T-helper 2 cell treated with Interferon-gamma antibody and Interleukin-4, amounts not matched to agents 100 ng/mL and 5 ng/mL, for 36 hours (primary cell): ENCODE measurements at regions not wholly inside any gene's neighbourhood (a gene's known extent, or its start where the extent isn't known, plus 50 kb on each side); places are given as distances from the start of the nearest gene placed in this dataset.
"Not testable (repeated sequence)": the region's sequence is repeated elsewhere in the genome, so short reads cannot be mapped to it uniquely, and the experiment has no call there.

Experiments
- intact Hi-C: fragments of 100-400 bp; cut with micrococcal nuclease; formaldehyde crosslinking; loops from one replicate; pipeline ENCODE4 v1.15.1; 2023

DNA sequence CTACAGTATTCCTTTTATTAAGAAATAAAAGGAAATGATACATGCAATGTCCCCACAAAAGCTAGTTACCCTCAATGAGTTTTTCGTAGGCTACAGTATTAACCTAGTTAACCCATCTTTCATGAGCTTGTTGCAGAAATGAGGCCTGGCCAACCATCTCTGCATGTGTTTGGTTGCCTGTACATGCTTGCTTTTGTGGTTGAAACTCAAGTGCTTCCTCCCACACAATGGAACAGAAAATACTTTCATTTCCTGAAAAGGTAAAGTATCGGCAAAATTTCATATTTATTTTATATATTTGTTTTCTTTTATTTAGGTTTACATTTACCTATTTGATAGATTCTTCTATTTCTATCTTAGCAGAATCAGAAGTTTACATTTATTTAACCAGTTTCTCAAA is 214.6 kb upstream of the FAM241A start:
- intact Hi-C loops, result no loop called here

DNA sequence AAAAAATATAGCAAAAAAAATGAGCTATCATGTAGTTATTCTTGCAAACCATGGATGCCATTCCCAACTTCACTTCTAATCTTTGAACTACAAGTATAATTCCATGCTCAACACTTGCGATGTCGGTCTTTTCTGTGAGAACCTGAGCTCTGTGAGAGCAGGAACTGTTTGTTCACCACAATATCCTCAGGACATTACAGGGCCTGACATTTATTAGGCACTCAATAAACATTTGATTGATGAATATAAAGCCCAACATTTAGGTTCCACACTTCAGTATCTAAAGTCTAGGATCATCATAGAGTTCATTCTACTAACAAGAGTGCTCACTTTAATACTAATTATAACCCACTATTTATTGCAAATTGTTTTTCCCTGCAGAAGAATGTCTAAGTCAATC is 211.6 kb upstream of the FAM241A start:
- intact Hi-C loops, result loop anchor here (1.0 kb wide), 1 partner anchor 291 kb away; no protein-coding TSS in a partner anchor

DNA sequence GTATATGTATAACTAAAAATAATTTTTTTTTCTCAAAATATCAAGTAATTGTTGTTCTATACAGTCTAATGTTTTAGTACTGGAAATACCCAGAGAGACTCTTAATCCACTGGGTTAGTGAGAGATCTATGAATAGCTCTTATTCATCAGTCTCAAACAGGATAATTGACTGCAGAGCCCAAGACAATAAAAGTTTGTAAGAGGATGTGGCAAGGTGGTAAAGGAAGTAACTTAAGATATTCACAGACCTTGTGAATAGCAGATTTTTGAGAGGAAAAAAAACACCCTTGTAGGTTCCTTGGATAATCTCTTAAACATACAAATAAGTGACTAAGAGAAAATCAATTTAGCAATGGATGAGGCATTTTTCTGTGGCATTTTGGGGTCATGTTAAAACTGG is 210.9 kb upstream of the FAM241A start:
- intact Hi-C loops, result loop anchor here (1.0 kb wide), 1 partner anchor 292 kb away; no protein-coding TSS in a partner anchor

DNA sequence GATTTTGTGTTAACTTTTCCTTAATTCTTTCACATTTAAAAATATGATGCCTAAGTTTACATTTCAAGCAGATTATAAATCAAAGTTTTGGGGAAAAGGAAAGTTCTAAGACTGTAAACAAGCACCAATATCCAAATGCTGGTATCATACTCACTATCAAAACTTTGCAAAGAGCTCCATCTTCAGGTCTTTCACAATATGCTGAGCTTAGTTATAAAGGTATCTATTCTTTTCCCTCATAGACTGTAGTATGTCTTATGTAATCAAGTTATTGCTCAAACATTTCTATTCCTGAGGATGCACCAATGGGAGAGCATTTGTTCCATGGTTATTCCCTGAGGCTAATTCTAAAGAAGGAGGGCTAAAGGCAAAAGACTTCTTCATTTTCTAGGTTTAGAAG is 207.9 kb upstream of the FAM241A start:
- intact Hi-C loops, result no loop called here

DNA sequence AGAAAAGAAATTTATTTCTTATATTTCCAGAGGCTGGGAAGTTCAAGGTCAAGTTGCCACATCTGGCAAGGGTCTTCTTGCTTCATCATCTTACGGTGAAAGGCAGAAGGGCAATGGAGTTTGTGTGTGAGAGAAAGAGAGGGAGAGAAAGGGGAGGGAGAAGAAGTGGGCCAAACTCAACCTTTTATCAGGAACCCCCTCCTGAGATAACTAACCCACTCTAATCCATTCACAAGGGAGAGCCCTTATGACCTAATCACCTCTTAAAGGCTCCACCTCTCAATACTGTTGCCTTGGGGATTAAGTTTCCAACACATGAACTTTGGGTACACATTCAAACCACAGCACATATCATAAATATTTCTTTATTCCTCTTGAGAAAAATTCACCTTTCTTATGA is 203.3 kb upstream of the FAM241A start:
- intact Hi-C loops, result no loop called here

DNA sequence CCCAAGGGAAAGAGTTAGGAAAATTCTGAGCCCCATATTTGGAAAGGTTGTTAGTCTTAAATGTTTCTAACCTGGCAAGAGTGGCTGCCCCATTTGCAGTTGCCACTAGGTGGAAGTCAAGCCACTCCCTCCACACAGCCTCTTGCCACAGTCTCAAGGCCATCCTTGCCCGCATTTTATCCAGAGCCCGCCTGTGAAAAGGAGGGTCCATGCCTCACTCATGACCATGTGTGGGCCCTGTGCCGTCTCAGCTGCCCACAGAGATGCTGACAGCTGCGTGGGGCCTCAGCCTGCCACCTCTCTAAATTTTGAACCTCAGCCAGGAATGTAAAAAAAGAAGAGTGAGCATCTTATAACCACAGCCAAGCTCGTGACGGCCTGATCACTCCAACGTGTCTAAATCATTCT is 201.5 kb upstream of the FAM241A start:
- intact Hi-C loops, result no loop called here

DNA sequence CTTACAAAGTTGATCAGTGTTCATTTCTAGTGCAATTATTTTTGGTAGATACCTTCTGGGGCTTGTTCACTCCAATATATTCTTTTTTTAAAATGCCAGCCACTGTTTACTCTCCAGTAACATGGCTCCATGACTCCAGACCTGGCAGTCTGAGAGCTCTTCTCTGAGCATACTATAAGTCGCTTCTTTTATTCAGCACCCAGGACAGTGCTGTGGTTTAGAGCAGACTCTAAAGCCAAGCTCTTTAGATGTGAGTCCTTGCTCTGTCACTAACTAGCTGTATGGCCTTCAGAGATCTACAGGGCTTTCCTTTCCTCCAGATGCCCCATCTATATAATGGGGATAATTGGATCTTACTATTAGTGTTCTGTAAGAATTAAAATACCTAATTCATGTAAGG is 200.2 kb upstream of the FAM241A start:
- intact Hi-C loops, result no loop called here

DNA sequence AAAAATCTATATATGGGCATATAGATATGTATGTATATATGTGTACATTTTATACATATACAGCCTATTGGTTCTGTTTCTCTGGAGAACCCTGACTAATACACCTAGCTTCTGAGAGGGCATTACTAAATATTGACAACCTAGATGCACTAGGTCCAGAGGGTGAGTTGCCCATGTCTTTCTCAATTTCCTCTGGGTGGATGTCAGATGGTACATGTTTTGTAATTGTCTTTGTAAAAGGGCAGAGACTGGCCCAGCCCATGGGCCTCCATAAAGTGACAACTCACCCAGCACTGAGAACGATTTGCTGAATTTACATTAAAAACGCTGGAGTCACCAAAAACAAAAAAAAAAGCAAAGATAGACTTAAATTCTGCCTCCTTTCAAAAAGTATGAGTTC is 198.5 kb upstream of the FAM241A start:
- intact Hi-C loops, result no loop called here

DNA sequence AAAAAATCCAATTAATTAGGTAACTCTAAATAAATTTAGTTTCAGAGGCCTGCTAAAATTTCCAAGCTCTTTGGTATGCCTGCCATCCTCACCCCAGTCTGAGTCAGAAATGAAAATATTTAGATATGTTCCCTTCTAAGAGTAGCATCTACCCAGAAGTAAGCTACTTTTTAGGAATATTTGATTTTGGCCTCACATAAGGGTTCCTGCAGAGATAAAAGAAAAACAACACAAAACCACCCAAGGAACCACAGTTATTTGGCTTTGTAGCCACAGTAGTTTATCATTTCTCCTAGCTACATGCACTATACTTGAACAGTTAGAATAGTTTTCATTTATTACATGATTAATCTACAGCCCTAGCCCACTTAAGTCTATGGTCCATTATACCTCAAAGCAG is 192.6 kb upstream of the FAM241A start:
- intact Hi-C loops, result no loop called here

DNA sequence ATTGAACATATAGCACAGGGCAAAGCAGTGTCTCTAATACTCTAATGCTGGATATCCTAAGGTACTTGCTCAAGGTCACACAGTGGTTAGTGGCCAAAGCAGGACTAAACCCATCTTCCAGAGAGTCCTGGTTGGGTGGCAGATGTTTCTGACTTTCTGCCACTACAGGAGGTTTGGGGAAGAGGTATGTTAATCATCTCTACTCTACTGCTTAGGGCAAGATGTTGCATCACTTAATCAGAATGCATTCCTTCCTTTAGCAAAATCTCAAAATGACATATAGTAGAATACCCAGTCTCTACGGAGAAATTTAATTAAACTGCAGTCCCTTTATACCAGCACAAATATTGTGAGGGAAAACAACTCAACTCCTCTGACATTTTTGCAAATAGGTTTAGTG is 190.7 kb upstream of the FAM241A start:
- intact Hi-C loops, result no loop called here

DNA sequence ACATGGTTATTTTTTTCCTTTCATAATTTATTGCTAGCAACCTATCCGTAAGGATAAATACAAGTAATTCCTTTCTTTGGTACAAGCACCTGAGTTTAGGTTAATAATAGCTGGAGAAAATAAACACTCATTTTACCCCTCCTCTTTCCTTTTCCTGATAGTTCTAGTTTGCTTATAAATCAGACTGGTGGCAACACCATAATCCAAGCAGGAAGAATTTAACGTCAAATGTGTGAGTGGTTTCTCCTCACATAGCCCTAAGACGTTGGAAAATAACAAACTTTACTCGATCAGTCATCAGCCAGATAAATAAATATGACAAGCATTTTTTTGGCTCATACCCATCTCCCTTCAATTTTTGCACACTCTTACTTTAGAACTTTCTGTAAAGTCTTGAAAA is 190.3 kb upstream of the FAM241A start:
- intact Hi-C loops, result no loop called here

DNA sequence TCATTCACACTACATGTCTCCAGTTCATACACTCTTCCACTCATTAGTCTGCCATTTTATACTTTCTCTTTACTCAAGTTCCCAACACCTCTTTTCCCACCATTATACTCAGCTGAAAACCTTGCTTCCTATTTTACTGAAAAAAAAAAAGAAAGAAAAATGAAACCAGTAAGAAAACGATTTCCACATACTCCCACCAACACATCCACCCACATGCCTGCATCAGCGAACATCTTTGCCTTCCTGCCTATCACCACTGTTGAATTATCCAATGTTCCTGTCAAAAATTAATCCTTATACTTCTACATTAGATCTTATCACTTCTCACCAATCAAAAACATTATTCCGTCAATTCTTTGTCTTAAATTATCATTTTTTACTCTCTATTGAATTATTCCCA is 188.1 kb upstream of the FAM241A start:
- intact Hi-C loops, result no loop called here

DNA sequence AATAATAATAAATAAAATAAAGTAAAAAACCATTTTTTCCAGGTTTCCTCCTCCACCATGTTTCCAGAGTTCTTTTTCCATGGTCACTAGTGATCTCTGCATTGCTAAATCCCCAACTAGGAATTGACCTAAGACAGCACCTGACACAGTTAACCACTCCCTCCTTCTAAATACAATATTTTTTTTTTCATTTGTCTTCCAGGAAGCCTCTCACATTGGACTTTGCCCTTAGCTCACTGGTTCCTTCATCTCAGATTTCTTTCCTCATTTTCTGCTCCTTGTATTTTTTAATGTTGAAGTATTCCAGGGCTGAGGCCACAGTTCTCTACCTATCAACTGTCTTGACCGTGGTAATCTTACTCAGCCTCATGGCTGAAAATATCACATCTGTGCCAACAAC is 187.3 kb upstream of the FAM241A start:
- intact Hi-C loops, result no loop called here

DNA sequence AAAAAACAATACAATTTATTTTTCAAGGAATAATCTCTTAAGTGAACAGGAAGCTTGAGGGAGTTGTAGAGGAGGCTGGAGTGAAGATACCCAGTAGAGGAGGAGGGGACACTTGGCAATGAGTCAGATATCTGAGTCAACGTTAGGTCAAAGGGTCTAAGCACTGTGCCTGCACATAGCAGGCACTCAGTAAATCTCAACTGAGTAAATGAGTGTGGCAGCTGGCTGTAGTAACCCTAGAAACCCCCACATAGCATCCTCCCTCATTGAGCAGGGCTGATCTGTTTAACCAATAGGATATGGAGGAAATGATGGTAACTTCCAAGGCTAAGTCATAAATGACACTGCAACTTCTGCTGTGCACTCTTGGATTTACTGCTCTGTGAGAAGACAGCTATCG is 186.0 kb upstream of the FAM241A start:
- intact Hi-C loops, result no loop called here

DNA sequence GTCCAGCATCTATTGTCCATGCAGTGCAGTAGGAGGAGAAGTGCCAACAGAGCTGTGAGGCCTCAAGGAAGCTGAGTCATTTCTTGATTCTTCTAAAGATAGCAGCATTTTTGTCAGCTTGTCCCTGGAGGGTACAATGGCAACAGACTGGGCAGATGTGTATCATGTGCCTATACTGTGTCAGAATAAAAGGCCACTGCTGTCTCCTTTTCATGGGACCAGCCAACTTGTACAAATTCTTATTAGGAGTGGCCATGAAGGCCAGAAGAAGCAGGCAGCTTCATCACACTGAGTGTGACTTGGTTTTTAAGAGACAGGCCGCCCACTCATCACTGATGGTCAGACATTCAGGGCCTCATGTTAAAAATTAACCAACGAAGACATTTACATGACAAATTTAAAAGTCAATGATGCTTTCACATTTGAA is 185.0 kb upstream of the FAM241A start:
- intact Hi-C loops, result no loop called here

DNA sequence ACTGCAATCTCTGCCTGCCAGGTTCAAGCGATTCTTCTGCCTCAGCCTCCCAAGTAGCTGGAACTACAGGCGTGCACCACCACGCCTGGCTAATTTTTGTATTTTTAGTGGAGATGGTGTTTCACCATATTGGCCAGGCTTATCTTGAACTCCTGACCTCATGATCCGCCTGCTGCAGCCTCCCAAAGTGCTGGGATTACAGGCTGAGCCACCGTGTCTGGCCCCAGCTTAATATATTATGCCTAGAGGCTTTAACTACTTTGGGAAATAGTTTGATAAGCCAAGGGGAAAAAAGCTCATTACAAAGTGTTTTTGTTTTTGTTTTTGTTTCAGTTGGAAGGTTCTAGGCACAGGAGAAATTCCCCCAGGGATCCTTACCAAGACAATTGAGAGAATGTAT is 184.2 kb upstream of the FAM241A start:
- intact Hi-C loops, result not testable (repeated sequence)

DNA sequence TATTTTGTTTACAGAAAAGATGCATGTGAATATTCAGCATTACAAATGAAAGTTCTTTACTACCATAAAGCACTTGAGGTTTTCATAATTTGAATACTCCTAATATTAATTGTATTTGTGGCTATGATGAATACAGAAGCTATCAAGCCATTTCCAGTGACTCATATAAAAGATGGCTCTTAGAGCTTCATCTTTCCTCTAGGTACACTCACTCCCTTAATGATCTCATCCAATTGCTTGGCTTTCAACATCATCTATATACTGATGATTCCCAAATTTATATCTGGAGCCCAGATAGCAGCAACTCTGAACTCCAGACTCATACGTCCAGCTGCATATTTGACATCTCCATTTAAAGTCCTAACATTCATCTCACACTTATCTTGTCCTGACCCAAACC is 183.4 kb upstream of the FAM241A start:
- intact Hi-C loops, result no loop called here

DNA sequence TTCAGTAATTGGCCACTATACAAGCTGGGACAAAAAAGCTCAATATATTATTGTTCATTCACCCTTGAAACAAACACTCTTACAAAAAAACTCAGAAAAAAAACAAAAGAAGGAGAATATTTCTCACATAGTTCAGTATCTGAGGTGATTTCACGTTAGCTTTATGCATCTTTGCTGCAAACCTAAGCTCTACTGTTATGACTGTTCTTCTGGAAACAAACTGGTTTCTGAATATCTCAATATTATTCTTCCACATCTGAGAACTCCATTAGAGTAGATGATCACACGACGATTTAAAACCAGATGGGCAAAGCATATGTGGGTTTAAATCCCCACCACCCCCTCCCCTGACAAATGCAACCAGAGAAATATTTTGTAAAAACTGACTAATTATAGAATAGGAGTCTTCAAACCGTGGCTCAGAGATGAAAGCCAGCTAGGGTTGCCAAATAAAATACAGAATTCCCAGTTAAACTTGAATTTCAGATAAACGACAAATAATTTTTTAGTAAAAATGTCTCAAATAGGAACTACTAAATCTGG is 182.0 kb upstream of the FAM241A start:
- intact Hi-C loops, result no loop called here

DNA sequence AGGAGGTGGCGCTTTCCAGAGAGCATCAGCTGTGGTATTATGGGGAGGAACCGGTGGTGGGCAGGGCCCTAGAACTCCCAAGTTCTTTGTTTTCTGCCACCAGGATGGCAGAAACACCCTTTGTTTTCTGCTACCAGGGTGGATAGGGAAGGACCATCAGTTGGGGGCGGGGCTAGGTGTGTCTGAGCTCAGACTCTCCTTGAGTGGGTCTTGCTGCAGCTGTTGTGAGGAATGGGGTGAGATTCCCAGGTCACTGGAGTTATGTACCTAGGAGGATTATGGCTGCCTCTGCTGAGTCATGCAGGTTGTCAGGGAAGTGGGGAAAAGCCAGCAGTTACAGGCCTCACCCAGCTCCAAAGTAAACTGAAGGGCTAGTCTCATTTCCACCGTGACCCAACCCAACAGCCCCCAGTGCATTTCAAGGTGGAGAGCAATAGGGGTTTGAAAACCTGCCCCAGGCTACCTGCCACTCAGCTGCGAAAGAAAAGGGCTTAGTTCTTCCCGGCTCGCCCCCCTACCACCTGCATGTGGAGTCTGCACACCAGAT is 167.8 kb upstream of the FAM241A start:
- intact Hi-C loops, result no loop called here

DNA sequence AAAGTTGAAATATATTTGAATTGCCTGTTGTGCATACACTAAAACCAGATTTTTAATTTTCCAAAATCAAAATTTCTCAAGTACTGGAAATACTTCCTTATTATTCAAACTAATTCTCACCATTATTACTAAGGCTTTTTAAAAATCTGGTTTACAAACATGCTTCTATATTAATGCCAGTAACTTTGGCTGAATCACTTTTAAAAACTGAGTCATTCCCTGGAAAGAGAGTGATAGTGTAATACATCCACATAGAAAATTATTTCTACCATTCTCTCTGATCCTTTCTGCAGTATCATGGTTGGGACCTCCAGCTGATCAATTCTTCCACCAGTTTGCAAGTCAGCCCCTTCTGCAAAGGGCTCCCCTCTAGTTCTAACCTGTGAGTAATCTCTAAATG is 165.3 kb upstream of the FAM241A start:
- intact Hi-C loops, result no loop called here

DNA sequence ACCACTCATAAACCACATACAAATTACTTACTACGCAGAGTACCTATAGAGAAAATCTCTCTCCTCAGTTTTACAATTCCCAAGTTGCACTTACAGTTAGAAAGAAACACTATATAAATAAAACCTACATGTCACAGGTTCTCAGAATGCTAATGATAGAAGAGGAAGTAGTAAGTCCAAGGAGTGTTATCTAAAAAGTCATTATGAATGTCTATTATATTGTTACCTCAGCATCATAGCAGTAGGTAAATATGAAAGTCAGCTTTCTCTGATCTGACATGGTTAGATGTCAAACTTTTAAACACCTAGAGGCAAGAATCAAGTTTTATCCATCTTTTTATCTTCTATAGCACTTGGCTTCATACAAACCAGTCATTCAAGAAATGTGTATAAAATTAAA is 163.2 kb upstream of the FAM241A start:
- intact Hi-C loops, result no loop called here

DNA sequence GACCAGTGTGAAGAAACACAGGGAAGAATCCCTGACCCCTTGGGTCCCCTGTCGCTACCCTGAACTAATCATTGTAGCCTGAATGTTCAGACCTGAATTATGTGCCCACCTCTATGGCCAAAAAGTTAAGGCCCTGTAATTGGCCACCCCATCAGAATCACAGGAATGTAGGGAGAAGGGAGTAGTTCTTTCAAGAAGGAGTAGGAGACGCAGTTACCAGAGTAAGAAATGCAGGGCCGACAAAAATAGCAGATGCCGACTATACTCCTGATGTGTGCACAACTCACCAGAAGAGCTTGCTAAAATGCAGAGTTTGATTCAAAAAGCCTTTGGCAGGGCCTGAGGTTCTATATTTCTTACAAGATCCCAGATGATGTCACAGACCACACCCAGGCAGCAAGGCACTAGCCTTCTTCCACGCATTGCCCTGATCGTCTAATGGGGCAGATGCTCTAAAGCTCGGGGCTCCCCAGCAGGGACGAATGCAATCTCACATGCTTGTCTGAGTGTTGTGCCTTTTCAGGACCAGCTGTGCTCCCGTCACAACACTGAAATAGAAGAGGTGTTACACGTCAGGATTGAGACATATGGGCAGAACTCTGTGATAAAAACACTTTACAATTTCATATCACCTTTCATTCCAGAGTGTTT is 161.0 kb upstream of the FAM241A start:
- intact Hi-C loops, result no loop called here

DNA sequence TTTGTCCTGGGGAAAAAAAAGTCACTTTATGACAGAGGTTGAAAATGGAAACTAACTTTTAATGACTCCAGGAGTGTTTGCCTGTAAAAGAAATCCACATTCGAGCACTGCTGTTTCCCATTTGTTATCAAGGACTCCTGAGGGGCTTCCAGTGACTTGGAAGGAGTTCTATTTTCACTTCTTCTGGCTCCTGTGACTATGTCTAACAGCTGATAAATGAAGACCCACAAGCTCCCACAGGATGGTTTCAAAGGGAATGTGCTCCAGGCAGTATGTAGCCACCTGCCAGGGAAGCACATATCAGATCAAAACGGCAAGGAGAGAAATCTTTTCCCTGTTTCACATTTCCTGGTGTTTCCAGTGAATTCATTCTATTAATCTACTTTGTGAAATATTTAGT is 159.8 kb upstream of the FAM241A start:
- intact Hi-C loops, result no loop called here
